HG03175 (cell line): ENCODE measurements at regions not wholly inside any gene's neighbourhood (a gene's known extent, or its start where the extent isn't known, plus 50 kb on each side); places are given as distances from the start of the nearest gene placed in this dataset.
"Not testable (repeated sequence)": the region's sequence is repeated elsewhere in the genome, so short reads cannot be mapped to it uniquely, and the experiment has no call there.

Source experiments
- ATAC-seq: cut with Tn5 transposase; IDR thresholded peaks from one replicate; pipeline ENCODE4 v1.9.1; 2021; ENCODE audit warnings: mild to moderate bottlenecking, moderate library complexity; ENCODE audit not compliant: unreplicated experiment

DNA sequence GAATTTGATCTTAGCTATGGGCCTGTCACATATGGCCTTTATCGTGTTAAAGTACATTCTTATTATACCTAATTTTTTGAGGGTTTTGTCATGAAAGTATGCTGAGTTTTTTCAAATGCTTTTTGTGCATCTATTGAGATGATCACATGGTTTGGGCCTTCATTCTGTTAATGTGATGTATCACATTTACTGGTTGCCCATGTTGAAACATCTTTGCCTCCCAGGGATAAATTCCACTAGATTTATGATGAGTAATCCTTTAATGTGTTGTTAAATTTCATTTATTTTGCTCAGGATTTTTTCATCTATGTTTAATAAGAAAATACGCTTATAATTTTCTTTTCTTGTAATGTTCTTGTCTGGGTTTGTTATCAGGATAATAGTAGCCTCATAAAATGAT is 442.0 kb downstream of the MDFIC start:
- ATAC-seq: no peak

DNA sequence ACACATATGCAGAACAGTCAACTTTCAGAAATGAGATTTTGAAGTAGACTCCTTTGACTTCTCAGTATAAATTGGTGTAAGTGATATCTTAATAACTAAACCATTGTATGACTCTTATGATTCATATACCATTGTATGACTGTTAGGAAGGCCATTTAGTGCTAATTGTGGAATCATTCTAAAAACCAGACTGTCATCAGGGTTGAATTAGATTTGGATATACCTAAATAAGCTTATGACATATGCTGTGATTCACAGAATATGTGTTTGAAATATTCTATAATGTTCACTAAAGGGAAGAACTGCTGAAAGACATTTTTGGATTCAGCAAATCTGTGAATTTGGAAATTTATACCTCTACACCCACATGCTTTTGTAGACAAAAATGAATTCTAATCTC is 438.1 kb downstream of the MDFIC start:
- ATAC-seq: no peak

DNA sequence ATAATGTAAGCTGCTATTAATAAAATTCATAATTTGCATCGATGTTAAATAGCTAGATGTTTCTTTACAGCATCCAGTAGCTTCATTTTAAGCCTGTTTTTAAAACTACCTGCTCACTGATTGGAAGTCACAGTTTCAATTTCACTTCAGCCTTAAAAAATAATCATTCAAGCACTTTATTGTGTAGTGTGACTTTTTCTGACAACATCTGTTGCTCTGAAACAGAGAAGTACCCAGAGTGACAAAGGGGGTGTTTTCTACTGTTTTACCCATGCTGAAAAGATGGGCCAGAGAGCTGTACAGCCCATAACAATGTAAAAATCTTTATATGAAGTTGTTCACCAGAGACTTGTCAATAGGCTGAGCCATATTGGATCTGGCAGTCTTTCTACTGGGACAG is 437.2 kb downstream of the MDFIC start:
- peak; percentile 42 for ATAC-seq

DNA sequence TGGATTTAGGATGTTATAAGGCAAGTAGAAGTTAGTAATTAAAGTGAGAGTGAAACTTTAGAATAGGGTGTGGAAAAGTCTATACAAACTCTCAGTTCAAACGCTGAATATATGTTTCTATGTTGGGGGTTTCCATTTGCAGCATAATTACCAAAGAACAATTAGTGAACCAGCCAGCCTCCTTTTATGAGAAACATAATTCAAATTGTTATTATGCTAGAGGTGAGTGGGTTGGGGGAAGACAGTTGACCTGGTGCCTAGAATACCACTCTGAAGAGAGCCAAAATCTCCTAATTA is 435.8 kb downstream of the MDFIC start:
- ATAC-seq: no peak

DNA sequence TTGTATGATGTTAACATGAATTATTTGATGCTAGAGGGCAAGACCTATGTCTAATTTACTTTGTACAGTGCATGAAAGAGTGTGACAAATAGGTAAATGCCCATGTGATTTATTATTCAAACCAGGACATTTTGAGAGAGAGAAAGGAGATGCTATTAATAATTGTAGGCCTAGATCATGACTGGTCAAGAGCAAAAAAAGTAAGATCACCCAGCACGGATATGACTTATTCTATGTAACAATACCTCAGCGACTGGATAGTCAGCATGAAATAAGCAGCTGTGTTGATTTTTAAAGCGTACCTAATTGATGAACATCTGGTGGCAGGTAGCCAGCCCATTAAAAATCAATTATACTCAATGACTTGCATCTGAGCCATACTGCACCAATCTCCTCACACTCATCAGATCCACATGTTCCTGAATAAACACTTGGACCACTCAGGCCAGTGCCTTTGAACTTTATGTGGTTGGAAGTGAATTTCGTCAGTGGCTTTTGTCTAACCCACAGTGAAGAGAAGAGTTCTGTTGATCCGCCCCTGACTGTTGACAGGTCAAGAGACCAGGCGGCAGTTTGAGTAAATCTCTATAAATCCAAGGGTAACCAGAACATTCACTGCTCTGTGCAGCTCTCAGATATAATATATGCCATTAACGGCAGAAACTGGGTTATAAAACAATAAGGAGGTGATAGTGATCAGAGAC is 435.3 kb downstream of the MDFIC start:
- ATAC-seq: no peak

DNA sequence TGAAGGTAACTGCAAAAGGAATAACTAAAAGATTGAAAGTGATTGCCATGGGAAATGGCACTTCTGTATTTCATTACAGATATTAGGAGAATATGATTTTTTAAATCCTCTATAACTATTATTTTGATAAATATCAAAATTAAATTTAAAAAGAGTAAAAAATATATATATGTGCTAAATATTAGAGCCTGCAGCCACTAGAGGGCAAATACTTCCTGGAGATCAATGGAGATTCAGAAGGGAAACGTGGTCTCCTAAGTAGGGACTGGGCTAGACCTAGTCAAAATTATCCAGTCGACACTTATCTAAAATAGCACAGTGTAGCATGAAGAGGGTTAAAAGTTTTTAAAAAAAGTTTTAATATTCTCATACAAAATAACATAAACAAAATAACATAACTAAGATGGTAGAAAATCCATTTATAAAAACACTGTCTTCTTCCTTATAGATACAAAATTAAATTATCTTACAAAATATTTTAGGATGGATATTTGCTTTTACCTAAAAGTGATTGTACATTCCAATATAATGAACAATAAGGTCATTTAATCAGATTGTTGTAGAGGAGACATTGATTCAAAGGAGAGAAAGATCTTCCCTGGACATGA is 434.3 kb downstream of the MDFIC start:
- no peak for ATAC-seq

DNA sequence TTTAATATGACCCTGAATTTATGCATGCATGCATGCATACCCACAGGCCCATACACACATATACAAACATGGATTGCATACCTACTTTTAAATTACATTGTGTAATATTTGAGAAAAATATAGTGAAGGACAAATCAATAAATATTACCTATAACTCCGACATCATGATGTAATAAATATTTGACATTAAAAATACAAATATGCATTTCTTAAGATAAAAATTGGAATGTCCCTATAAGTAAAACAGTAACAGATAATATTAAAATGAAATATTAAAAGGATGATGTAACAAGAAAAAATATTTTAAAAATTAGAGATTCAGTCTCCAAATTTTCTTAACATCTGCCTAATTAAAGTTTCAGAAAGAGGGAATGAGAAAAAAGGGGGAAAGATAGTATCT is 433.0 kb downstream of the MDFIC start:
- no peak for ATAC-seq

DNA sequence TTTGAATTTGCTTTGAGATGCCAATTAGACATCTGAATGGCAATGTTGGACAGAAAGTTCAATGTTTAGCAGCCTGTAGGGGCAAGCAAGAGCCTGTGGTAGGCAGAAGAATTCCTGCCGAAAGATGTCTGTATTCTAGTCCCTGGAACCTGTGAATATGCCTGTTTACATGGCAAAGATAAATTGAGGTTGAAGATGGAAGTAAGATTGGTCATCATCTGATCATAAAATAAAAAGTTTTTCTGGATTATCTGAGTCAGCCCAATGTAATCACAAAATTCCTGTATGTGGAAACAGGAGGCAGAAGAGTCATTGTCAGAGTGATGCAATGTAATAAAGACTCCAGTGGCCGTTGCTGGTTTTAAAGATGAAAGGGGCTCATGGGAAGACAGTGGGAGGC is 430.5 kb downstream of the MDFIC start:
- no peak for ATAC-seq

DNA sequence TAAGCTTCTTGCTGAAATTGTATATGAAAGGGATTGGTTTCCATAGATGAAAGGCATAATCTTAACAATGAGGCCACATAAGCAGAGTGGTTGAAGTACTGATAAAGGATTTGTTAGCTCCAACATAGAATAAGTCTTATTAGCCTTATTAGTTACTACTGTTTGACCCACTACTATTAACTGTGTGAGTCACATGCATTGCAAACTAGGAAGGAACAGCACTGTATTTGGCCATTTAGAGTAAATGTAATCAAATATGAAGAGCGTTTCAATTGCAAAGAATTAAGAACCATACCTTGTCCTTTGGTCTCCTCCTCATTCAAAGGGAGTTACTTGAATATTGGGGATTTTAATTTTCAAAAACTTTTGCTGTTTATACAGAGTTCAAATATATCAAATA is 428.9 kb downstream of the MDFIC start:
- ATAC-seq: no peak

DNA sequence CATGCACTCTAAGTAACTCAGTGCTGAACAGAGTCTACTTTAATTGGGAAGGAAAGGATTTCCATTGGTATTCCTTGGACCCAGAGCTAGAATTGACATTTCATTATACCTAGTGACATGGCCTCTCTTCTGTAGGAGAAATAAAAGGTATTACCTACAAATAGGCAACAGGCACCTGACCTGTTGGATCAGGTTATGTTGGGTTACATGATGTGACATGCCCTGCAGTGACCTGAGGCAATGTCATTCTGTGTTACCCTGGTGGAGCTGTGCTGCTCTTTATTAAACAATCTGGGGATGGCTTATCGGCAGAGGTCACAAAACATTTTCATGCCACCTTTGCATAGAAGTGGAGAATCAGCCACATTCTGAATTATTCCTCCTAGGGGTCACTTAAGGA is 427.7 kb downstream of the MDFIC start:
- ATAC-seq: no peak

DNA sequence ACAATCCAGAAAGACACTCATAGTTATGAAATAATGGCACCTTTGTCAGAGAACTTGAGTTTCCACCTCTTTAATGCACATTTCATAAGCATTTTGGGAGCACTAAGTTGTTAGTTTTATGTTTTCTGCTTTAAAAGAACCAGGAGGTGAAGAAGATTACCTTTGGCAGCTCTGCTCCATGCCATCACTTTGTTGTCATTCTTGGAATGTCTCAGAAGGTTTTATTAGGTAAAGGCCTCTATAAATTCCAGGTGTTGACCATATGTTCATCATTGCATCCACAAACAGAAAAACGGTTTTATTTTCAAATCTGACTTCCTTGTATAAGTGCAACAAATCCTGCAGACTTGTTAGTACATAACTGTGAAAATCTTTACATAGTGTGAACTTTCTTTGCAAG is 424.8 kb downstream of the MDFIC start:
- ATAC-seq: no peak

DNA sequence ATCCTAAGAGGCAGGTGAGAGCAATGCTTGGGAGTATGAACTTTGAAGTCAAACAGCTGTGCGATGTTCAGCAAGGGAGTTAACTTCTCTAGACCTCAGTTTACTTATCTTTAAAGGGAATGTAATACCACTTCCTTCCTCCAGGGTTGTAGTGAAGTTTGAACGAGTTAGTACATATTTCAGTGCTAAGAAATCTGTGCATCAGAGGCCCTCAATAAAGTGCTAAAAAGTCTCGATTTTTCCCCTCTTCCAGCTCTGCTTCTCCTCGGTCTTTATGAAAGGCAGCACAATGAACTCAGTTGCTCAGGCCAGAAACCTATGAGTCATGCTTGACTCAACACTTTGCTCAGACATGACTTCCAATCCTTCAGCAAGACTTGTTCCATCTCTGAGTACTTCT is 418.9 kb downstream of the MDFIC start:
- ATAC-seq: peak; percentile 68

DNA sequence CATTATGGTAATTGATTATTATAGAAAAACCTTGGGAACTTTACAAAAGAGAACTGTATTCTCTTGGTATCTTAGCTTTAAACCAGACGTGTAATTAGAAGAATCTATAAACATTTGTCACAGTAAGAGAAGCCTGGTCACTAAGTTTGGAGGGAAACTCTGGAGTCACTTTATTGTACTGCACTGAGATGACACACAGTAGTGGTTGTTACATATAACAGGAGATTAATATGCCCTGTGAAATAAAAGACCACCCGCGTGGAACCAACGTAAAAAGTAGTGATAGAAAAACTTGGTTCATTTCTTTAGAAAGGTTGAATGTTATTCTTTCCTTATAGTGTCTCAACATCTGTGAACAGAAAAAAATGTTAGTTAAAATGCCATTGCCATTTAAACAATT is 416.1 kb downstream of the MDFIC start:
- ATAC-seq: no peak

DNA sequence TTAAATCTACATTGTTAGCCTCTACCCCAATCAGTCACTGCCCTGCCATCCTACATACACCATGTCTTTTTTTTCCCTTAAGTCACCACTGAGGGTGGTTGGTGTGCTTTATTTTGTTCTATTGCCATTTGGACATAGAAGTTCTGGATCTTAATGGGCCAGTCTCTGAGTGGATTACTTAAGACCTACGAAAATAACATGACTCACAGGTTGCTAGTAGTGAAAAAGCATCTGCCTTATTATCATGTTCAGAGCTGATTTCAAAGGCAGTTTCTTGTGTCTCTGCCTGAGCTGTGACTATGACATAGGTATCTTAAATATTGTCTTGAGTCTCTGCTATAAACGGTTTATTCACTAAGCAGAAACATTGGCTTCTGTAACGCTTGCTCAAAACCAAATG is 410.8 kb downstream of the MDFIC start:
- ATAC-seq: no peak

DNA sequence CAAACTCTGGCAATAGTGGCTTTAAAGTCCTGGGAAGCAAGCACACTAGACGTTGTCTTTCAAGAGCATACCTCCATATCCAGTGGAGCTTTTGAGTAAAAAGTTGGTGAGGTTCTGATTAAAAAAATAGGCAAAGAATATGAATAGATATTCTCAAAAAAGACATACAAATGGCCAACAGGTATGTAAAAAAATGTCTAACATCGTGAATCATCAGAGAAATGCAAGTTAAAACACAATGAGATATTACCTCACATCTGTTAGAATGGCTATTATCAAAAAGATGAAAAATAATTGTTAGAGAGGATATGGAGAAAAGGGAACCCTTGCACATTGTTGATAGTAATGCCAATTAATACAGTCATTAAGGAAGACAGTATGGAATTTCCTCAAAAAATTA is 407.1 kb downstream of the MDFIC start:
- ATAC-seq: no peak

DNA sequence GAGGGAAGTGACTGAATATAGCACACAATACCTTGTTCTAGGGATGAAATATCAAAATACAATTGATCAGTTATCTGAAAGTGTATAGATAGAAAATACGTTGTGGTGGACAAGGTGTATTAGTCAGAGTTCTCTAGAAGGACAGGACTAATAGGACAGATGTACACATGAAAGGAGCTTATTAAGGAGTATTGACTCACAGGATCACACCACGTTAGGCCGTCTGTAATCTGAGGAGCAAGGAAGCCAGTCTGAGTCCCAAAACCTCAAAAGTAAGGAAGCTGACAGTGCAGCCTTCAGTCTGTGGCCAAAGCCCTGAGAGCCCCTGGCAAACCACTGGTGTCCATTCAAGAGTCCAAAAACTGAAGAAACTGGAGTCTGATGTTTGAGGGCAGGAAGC is 406.1 kb downstream of the MDFIC start:
- ATAC-seq: no peak

DNA sequence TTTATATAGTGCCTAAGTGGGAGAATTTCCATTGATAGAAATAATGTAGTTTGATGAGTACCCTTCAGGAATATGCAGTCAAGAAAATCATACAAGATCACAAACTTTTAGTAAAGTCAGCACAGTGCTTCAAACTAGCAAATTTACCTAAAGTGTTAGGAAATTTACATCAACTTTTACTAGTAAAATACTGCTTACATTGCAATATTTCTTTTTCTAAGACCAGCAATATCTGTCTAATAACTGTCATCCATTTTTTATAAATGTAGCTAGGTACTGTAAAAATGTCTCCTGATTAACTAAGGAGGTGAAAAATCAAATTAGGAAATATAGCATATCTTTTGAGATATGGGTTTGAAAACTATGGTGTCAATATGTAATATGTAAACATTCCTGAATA is 405.4 kb downstream of the MDFIC start:
- no peak for ATAC-seq

DNA sequence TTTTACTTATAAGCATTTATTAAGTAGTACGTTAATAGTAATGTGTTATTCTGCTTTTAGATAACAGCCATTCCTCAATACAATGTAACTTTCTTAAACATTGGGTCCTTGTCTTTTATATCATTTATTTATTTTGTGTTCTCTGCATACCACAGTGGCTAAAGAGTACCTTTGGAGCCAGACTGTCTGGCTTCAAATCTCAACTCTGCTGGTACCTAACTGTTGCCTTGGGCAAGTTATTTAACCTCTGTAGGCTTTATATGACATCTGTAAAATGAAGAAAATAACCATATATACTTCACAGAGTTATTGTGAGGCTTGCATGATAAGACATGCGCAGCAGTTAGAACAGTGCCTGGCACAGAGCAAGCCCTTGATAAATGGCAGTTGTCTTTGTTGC is 397.6 kb downstream of the MDFIC start:
- no peak for ATAC-seq

DNA sequence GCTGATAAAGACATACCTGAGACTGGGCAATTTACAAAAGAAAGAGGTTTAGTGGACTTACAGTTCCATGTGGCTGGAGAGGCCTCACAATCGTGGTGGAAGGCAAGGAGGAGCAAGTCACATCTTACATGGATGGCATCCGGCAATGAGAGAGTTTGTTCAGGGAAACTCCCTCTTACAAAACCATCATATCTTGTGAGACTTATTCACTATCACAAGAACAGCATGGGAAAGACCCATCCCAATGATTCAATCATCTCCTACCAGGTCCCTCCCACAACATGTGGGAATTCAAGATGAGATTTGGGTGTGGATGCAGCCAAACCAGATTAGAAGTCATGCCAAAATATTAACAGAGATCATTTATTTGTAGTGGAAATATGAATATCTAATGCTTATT is 388.4 kb downstream of the MDFIC start:
- ATAC-seq: not testable (repeated sequence)

DNA sequence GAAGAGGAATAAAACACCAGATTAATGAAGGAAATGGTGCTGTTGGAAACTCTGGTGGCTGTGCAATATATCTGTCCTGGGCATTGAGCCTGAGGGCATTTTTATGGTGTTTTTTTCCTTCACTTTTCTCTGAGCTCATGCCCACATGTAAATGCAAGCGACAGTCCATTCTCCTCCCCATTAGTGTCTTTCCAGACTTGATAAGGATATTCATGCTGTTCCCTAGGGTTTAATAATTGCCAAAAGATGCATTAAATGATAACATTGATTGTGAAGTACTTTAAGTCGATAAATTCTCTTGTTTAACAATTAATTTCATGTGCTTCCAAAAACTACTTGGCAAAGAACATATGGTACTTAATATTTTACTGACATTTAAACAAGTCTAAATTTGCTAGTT is 384.7 kb downstream of the MDFIC start:
- ATAC-seq: no peak

DNA sequence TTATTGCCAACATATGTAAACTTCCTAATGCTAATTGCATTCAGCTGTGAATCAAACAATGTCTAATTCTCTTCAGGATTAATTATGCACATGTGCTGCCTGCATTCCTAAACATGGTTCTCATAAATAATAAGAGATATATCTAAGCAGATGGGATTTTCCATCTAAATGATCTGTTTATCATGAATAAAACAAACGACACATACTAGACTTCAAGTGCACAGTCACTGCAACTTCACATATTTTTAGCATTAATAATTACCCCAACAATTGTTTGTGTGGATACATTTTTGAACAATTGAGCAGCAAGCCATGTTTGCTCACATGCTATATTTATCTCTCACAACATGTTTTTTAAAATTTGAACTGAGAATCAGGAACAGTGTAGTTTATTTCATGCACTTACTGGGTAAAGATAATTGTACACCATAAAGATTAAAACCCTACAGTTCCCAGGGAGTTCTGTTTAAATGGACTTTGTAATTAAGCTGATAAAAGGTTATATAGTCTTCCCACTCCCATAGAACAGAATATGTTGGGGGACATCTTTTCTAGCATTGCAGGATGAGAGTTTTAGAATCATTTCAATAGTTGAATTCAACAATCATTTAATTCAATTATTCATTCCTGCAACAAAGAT is 378.5 kb downstream of the MDFIC start:
- ATAC-seq: no peak

DNA sequence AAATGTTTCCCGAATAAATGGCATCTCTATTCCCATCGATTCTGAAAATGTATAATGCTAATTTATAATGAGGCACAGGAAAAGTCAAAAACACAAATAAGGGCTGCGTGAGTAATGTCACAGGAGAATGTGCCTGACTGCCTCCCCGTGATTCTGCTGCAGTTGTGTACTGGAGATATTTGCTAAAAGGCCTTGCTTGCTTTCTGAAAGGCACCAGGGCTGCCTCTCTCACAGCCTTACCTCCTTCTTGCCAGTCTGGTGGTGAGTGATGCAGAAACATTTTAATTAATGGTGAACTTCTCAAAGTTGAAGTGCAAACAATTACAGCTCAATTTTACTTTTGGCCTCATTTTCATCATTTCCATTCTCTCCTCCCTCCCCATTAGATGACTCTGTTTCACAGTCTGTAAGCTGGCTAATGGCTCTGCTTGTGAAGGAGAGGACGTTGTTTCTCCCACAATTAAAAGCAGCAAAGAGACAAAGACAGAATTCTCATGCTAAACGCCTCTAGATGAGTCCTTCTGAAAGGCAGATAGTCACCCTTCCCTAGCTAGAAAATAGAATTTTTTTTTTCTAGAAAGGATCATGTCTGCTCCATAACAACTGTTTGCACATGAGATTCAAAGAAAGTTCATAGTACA is 377.6 kb downstream of the MDFIC start:
- no peak for ATAC-seq
